ENCODE measurements at regions not wholly inside any gene's neighbourhood (a gene's known extent, or its start where the extent isn't known, plus 50 kb on each side); places are given as distances from the start of the nearest gene placed in this dataset.

GRCh38 chr6:126266664-126267063 lies 73.3 kb upstream of the CENPW start:
- ATAC-seq, result no peak
- no peak overlapping the region for H3K27ac ChIP-seq
- intact Hi-C loops (cut with DNase I), result no loop called here

GRCh38 chr6:126267626-126268025 lies 72.3 kb upstream of the CENPW start:
- no peak overlapping the region for H3K27ac ChIP-seq
- no peaks in the 10 kb centered on the region for H3K9me3 ChIP-seq
- DNase-seq (no peak), ATAC-seq (no peak)
- intact Hi-C loops (cut with DNase I), result no loop called here
- no peaks in the 10 kb centered on the region for H3K4me1 ChIP-seq
- no peak for TF ChIP-seq CTCF (IDR thresholded peaks at IDR 0.05)
- no peak overlapping the region for H3K4me3 ChIP-seq
- H3K27me3 ChIP-seq, result no peaks in the 10 kb centered on the region
- no peaks in the 10 kb centered on the region for H3K36me3 ChIP-seq

More at GRCh38 chr6:126266664-126267063, 73.3 kb upstream of the CENPW start:
- Histone ChIP-seq H3K36me3 (no peaks in the 10 kb centered on the region), H3K4me3 (no peak overlapping the region), H3K9me3 (peaks cover 0 to 3% of the 10 kb centered on the region in 2 donors), H3K4me1 (no peaks in the 10 kb centered on the region), H3K27me3 (no peaks in the 10 kb centered on the region)
- no peak for DNase-seq
- no peak for TF ChIP-seq CTCF (IDR thresholded peaks at IDR 0.05)

GRCh38 chr6:126268092-126268491 lies 71.8 kb upstream of the CENPW start:
- Histone ChIP-seq H3K27me3 (no peaks in the 10 kb centered on the region), H3K9me3 (no peaks in the 10 kb centered on the region), H3K4me3 (no peak overlapping the region), H3K27ac (no peak overlapping the region), H3K4me1 (no peaks in the 10 kb centered on the region), H3K36me3 (no peaks in the 10 kb centered on the region)
- no peak for ATAC-seq
- intact Hi-C loops (cut with DNase I), result no loop called here
- no peak for TF ChIP-seq CTCF (IDR thresholded peaks at IDR 0.05)
- no peak for DNase-seq

- ATAC-seq, result no peak
- H3K4me1 ChIP-seq, result no peaks in the 10 kb centered on the region
- no peak for TF ChIP-seq CTCF (IDR thresholded peaks at IDR 0.05)
- no peaks in the 10 kb centered on the region for H3K27me3 ChIP-seq
- DNase-seq, result no peak
- no peak overlapping the region for H3K27ac ChIP-seq
- H3K9me3 ChIP-seq, result no peaks in the 10 kb centered on the region
- no peak overlapping the region for H3K4me3 ChIP-seq
- intact Hi-C loops (cut with DNase I), result no loop called here
- H3K36me3 ChIP-seq, result no peaks in the 10 kb centered on the region
These were observed 59.6 kb upstream of the CENPW start for GRCh38 chr6:126280287-126280686.

GRCh38 chr6:126285871-126286365 lies 54.0 kb upstream of the CENPW start:
- intact Hi-C loops (cut with DNase I), result no loop called here
- Histone ChIP-seq H3K36me3 (no peaks in the 10 kb centered on the region), H3K9me3 (no peaks in the 10 kb centered on the region), H3K4me1 (no peaks in the 10 kb centered on the region), H3K27me3 (no peaks in the 10 kb centered on the region), H3K4me3 (no peak overlapping the region), H3K27ac (no peak overlapping the region)
- DNase-seq, result no peak
- no peak for ATAC-seq
- no peak for TF ChIP-seq CTCF (IDR thresholded peaks at IDR 0.05)
